DMS79 (cell line): ENCODE measurements at regions not wholly inside any gene's neighbourhood (a gene's known extent, or its start where the extent isn't known, plus 50 kb on each side); places are given as distances from the start of the nearest gene placed in this dataset.

Source experiments
- DNase-seq: peaks from one replicate; lab custom pipeline; 2025; lab: John Stamatoyannopoulos, UW

DNA sequence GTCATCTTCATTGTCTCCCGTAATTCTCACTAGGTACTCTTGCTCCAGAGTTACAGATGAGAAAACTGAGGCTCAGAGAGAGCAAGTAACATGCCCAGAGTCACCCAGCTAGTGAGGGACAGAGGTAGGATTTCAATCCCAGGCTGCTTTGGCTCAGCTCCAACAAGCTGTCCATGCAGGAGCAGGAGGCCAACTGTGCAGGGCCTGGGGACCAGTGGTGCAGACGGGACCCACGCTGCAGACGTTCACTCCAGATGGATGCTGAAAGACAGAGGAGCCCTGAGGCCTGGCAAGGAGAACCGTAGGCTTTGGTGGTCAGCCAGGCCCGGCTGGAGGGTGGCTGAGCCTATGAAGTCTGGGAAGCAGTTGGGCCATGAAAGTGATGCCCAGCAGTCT, 102.6 kb downstream of the MCFD2 start:
- no peak for DNase-seq
